Spleen (tissue), 7 donors: ENCODE measurements at regions not wholly inside any gene's neighbourhood (a gene's known extent, or its start where the extent isn't known, plus 50 kb on each side); places are given as distances from the start of the nearest gene placed in this dataset.

Experiments
- CTCF ChIP-seq, 11 experiments: fragments of 200-600 bp in 7 of 11; fragments of 450-650 bp in 4 of 11; sonication (generic) in 4 of 11; IDR thresholded peaks in 8 of 11; conservative IDR thresholded peaks in 3 of 11; 1 replicate in 7 of 11; 2 replicates in 4 of 11; pipeline versions ENCODE4 v1.4.0 to v1.8.0; 2016 to 2021; ENCODE audit warnings: antibody characterized with exemption in 11 of 11, inconsistent platforms in 4 of 11, mild to moderate bottlenecking in 1 of 11
- POLR2A ChIP-seq, 3 donors: fragments of 450-650 bp; IDR thresholded peaks; one replicate each; pipeline ENCODE4 v1.5.1; 2017; ENCODE audit warnings: antibody characterized with exemption in 3 of 3, mild to moderate bottlenecking in 1 of 3
- donor health status: DM: no; HTN: no; CAD: no; lungs with moderate emphysema.
- donor health status: DM: no; HTN: no; CAD: no.
- donor health status: DM: no; HTN: no; CAD: no.

- TF ChIP-seq CTCF (IDR thresholded peaks at IDR 0.05 in 8 of 11, conservative IDR thresholded peaks at IDR 0.05 in 3 of 11), result no peak
- TF ChIP-seq POLR2A (IDR thresholded peaks at IDR 0.05), result no peak
Observed at GRCh38 chr2:129152514-129152913, 827.0 kb upstream of the RAB6C start.
